HG03520 (cell line): ENCODE measurements at regions not wholly inside any gene's neighbourhood (a gene's known extent, or its start where the extent isn't known, plus 50 kb on each side); places are given as distances from the start of the nearest gene placed in this dataset.
"Not testable (repeated sequence)": the region's sequence is repeated elsewhere in the genome, so short reads cannot be mapped to it uniquely, and the experiment has no call there.

Experiments used
- ATAC-seq: cut with Tn5 transposase; IDR thresholded peaks from one replicate; pipeline ENCODE4 v1.9.1; 2021; ENCODE audit warnings: mild to moderate bottlenecking, moderate library complexity; ENCODE audit not compliant: unreplicated experiment

DNA sequence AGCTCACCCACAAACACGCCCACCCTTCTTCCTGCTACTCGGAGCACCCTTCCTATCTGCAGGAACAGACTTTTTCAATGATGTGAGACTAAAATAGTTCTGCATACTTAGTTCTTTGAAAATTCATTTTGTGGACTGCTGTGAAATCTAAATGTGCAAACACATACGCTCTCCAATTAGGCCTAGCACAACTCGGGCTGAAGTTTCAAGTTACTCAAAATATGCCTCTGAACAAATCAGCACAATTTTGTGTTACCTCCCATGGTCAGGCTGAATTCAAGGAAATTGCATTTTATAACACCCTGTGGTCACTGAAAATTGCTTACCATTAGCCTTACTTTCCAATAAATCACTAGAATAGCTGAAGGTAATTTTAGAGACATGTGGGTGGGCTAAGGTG, 323.8 kb upstream of the ADCY2 start:
- ATAC-seq, result no peak

DNA sequence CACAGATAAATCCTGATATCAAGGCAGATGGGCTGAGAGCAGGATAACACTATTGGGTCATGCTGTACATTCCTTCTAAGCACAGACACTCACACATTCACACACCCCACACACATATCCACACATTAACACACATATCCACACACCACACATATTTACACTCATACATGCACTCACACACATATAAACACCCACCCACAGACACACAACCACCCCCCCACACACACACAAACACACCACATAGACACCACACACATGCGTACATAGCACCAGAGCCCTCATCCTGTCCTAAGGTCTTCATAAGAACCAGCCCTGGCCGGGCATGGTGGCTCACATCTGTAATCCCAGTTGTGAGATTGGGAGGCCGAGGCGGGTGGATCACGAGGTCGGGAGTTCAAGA, 322.3 kb upstream of the ADCY2 start:
- ATAC-seq, result no peak

DNA sequence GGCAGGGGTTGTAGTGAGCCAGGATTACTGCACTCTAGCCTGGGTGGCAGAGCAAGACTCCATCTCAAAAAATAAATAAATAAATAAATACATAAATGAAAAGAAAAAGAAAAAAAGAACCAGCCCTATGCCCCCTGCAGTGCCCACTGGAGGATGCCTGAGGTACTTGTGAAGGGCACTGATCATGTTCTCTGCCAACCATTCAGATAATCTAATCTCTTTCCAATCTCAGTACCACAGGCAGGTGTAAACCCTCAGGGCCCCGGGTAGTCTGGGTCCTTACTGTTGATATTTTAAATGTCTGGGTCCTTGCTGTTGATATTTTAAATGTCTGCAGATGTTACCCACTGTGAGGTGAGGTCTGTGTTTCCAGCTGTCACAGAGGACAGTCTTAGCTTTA, 321.8 kb upstream of the ADCY2 start:
- no peak for ATAC-seq

DNA sequence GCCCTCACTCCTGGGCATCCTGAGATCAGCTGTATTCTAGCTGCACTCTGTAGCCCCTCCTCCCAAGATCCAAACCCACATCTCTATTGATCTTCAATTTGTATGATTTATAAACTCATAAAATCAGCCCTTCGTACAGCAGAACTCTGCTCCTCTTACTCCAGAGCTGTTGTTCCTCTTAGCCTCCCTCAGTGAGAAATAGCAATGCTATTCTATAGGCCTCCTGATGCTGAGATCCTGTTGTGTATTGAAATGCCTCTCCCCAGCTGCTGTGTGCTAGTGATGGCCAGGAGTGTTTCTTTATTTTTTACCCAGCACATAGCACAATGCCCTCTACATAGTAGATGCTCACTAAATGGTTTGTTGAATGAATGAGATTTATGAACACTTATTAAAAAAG, 320.5 kb upstream of the ADCY2 start:
- ATAC-seq, result no peak

DNA sequence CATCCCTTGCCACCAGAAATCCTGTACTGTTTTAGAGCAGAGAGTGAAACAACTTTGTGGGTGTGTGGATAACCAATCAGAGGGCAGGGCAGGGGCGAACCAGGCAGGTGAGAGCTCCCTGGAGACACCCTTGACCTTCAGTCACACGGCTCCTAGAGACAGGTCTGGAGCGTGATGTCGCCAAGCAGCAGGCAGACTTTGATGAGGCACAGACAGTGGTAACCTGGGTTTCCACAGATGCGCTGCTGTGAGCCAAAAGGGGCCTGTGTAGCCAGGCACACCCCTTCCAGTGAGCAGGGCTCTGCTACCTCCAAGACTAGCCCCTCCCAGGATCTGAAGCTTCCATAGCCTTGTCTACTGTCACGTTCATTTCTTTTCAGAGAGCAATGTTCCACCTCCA, 317.8 kb upstream of the ADCY2 start:
- no peak for ATAC-seq

DNA sequence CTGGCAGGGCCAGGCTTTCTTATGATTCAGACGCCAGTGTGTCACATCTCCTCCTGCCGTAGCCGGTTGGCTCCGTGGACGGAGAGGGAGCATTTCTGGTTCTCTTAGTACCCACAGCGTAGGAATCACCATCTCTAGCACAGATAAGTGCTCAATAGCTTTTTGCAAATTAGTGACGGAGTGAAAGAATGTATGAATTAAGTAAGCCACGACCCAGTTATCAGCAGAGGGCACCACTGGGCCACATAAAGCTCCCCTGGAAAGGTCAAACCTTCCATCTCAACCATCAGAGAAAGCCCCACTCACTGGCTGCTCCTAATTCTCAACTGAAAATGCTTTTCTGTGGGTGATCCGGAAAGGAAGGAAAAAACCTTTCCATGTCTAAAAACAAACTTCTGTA, 317.0 kb upstream of the ADCY2 start:
- ATAC-seq, result no peak

DNA sequence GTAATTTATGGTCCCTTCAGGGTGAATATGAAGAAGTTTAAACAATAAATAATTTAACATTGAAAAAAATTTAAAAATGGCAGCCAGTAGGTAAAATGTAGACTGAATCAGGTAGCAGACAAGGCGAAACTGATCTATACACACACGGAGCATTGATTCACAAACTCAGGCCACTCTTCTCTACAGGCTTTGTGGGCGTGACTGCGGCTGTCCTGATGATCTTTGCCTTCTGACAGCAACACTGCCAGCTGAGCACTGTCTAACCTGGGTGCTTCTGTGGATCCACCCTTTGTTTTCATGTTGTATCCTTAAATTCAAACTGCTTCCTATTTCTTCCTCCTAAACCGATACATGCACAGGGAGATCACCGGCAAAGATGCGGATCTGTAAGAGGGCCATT, 315.4 kb upstream of the ADCY2 start:
- ATAC-seq, result no peak

DNA sequence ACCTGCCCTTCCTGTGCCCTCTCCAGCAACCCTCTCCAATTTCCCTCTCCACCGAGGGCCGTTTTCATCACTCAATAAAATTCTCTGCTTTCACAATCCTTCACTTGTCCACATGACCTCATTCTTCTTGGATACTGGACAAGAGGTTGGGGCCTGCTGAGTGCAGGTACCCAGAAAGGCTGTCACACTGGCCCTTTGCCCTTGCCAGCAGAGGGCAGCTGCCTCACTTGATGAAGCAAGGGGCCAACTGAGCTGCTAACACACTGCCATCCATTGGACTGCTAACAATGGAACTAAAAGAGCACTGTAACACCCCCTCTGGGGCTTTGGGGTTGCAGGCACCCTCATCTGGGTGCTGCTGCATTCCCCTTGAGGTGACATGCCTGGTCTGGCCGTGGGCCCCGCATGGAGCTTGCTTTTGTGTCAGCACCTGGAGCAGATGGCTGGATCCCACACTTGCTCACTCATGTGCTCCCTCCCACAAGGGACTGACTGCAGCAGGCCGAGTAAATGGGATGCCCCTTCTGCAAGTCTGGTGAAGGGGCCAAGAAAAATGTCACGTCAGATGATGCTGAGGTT, 308.1 kb upstream of the ADCY2 start:
- no peak for ATAC-seq

DNA sequence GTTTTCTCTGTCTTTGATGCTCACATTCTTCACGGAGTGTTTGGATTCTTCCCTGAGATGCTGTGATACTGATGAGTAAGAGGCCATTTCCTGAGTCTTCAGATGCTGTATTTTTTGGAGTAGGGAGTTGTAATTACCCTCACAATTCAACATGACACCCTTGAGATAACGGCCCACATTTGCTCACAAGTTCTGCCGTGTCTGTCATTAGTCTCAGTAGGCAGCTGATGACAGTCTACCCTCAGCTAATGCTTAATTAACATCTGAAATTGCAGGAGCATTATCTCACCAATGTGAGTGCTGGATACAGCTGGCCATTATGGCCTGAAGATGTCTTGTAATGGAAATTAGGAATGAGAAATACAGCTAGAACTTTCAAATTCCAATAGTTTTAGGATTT, 307.1 kb upstream of the ADCY2 start:
- no peak for ATAC-seq

DNA sequence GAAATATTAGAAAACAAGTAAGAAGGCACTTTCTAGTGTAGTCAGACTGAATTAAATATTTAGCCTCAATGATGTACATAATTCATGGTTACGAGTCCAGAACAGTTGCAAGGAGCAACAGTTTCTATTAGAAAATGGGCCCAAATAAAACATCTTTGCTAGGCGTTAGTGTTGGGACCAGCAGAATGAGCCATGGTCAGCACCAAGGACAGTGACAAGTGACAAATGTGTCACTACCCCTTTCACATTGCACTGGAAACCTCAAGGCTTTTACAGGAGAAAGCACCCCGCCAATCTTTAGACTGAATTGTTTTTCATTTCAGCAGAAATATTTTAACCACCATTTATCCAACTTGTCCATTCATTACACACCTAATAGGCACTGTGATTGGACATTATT, 301.3 kb upstream of the ADCY2 start:
- no peak for ATAC-seq

DNA sequence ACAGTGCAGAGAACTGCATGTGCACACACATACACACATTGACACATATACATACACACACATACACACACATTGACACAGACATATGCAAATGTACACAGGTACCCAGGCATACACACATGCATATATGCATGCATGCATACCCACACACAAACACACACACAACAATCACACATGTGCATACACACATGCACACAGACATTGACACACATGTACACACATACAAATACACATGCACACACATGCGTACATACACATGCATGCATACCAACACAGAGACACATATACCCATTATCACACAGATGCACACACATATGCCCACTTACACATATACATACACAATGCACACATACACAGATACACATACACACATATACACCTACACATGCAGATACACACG, 299.6 kb upstream of the ADCY2 start:
- ATAC-seq, result no peak

DNA sequence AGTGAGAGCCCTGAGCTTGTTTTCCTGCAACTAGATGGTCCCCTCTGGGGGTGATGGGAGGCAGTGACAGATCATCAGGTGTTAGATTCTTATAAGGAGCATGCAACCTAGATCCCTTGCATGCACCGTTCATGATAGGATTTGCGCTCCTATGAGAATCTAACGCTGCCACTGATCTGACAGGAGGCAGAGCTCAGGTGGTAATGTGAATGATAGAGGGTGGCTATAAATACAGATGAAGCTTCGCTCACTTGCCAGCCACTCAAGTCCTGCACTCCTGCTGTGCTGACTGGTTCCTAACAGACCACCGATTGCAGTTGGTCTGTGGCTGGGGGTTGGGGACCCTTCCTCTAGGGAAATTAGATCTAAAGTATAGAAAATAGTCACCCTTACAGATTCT, 290.6 kb upstream of the ADCY2 start:
- ATAC-seq, result no peak

DNA sequence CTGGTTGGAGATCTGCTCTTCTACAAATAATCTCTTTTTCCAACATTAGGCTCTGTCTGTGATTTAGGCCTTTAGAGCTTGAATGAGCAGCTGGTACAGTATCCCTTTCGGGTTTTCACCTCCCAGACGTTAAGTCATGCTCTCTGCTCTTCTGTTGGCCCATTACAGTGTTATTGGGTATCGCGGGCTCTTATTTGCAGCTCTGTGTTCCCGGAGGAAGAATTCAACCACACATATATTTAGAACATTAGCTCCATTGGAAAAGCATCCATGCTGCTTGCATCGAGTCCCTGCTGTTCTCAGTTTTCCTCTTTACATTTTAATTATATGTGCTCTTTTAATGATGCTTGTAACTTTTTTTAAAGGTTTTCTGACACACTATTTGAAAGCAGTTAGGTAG, 278.0 kb upstream of the ADCY2 start:
- ATAC-seq, result no peak

DNA sequence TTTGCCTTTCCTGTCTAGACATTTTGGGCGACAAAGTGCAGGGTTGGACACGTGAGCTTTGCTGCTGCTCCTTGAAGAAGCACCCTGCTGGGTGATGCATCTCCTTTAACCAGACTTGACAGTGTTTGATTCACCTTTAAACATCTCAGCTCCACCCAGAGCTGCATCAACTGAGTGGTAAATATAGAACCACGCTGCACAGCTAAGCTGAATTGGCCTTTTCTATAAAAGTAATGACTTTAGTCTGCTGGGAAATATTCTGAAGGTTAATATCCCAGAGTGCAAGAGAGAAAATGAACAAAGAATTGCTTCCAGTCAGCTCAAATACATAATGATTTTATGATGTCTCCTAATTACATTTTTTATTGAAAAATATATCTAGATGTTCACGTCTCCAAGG, 264.3 kb upstream of the ADCY2 start:
- no peak for ATAC-seq

DNA sequence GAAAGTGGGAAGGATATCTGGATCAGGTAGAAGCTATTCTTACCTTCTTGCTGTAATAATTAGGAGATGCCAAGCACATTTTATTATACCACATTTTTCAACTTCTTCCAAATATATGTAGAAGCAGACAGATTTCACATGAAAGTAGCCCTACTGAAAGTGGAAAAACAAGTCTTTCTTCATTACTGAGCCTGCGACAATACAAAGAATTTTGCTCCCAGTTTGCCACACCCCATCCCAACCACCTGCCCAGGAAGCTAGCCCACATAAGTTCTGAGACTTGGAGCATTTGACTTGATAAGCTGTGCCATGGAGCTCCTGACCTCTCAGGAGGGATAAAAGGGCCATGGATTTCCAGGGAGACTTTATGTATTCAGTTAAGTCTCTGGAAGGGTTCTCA, 249.1 kb upstream of the ADCY2 start:
- no peak for ATAC-seq

DNA sequence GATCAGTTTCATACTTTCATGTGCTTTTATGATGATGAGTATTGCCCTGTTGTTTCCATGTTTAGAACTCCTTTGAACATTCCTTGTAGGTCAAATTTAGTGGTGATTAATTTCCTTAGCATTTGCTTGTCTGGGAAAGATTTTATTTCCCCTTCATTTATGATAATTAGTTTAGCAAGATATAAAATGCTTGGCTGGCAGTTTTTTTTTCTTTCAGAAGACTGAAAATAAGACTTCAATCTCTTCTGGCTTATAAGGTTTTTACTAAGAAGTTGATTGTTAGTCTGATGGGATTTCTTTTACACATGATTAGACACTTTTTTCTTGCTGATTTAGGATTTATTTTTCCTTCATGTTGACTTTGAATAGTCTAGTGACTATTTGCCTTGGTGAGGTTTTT, 238.9 kb upstream of the ADCY2 start:
- ATAC-seq, result no peak

DNA sequence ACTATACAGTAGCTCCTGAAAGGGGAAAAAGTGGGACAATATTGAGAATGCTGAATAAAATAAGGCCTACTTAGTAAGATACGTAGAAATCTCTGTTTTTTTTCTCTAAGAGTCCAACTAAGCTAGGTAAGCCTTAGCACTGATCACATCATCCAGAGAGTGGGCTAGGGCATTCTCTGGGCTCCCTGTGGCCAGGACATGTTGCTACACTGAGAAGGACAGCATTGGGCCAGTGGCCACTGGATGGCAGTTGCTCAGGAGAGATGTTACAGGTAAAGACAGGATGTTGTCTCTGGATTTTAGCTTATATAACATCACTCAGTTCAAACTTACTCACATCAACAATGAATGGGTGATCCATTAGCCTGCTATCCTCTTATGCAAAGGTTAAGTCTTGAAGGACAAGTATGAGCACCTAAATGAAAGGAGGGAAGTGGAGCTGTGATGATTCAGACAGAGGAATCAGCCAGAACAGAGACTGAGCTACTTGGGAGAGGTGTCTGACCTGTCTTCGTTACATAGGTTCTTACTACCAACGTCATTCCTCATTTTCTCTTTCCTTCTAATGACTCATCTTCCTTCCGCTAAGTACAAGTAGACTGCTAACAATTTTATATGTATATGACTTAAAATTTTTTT, 226.6 kb upstream of the ADCY2 start:
- no peak for ATAC-seq

DNA sequence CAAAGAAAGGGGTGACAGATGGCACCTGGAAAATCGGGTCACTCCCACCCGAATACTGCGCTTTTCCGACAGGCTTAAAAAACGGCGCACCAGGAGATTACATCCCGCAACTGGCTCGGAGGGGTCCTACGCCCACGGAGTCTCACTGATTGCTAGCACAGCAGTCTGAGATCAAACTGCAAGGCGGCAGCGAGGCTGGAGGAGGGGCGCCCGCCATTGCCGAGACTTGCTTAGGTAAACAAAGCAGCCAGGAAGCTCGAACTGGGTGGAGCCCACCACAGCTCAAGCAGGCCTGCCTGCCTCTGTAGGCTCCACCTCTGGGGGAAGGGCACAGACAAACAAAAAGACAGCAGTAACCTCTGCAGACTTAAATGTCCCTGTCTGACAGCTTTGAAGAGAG, 225.2 kb upstream of the ADCY2 start:
- ATAC-seq, result not testable (repeated sequence)

DNA sequence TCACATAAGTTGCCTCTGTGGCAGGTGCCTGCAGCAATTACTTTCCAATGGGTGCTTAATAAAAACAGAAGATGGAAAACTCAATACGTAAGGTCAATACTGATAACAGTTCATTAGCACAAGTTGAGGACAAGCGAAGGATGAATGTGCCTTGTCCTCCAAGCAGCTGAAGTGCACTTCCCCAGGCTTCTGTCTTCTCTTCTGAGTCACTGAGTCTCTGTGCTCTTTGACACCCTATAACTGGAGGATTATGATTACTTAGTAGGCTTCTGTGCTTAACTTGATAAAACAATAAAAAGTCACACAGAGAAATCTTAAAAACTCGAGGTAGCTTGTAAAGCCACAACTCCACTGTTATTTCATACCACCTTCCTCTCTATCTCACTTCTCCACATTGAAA, 216.6 kb upstream of the ADCY2 start:
- ATAC-seq, result no peak

DNA sequence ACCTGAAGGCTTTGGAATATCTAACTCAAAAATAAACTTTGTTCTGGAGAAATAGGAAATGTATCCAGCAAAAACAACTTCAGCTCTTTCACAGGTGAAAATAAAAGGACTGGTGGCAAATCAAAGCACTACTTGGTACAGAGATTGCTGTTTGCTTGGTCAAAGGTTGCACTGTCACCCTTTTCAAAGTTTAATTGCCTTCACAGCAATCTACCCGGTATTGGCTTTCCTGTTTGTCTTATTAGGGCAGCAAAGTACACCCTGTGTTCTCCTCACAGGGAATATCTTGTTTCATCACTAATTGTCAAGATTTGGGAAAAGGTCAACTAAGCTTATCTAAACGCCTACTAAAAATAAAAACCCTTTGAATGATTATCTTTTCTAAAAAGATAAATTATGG, 214.1 kb upstream of the ADCY2 start:
- no peak for ATAC-seq

DNA sequence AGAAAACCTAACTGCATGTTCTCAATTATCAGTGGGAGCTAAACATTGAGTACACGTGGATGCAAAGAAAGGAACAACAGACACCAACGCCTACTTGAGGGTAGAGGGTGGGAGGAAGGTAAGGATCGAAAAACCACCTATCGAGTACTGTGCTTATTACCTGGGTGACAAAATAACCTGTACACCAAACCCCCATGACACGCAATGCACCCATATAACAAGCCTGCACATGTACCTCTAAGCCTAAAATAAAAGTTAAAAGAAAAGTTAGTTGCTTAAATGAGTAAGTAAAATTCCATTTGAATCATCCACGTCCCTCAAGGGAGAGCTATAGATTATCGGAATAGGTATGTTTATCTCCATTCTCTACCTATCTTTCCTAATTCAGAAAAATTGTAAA, 210.2 kb upstream of the ADCY2 start:
- no peak for ATAC-seq

DNA sequence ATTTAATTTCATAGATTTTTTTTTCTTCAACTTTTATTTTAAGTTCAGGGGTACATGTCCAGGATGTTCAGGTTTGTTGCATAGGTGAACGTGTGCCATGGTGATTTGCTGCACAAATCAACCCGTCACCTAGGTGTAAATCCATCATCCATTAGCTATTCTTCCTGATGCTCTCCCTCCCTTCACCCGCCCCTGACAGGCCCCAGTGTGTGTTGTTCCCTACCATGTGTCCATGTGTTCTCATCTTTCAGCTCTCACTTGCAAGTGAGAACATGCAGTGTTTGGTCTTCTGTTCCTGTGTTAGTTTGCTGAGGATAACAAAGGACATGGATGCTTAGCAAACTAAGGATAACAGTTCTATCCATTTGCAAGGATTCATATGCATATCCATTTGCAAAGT, 209.1 kb upstream of the ADCY2 start:
- no peak for ATAC-seq

DNA sequence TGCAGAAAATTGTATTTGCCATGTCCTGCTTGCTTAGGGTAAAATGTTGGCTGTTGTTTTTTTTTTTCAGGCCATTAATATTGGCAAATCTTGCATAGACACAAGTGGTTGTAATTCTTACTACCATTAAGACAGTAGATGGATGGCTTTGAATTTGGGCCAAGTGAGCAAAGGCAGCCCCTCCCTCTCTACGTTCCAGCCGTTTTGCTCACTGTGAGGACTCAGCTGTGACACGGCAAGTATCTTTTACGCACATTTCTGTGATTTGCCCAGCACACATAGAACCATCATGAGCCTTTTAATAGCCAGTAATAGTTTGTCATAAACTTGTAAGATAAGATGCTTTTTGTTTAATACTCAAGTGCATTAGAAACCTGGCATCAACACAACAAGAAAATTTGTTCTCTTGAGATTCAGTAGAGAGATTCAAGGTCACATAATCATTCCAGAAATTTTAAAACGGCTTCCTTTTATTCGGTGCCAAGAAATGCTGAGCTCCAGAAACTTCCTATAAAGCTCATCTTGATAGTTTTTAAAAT, 205.2 kb upstream of the ADCY2 start:
- ATAC-seq, result no peak
